ENCODE measurements at regions not wholly inside any gene's neighbourhood (a gene's known extent, or its start where the extent isn't known, plus 50 kb on each side); places are given as distances from the start of the nearest gene placed in this dataset.
"Not testable (repeated sequence)": the region's sequence is repeated elsewhere in the genome, so short reads cannot be mapped to it uniquely, and the experiment has no call there.

DNA sequence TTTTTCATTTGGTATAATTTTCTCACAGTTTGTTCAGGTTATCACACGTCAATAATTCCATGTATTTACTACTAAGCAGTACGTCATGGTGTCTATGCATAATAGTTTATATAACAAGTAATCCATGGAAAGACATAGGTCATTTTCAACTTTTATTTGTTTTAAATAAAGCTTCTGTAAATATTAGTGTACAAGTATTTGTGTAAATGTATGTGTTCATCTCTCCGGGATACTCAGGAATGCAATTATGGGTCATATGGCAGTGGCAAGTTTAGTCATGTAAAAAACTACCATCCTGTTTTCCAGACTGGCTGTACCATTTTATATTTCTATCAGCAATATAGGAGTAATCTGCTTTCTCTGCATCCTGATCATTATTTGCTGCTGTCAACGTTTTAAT, 231.1 kb upstream of the ZNF804A start:
- Histone ChIP-seq H3K27ac (ENCODE audit: low read length) (no peak overlapping the region), H3K27me3 (ENCODE audit: control insufficient read depth, insufficient read depth, low read length) (no peaks in the 10 kb centered on the region), H3K4me1 (ENCODE audit: control insufficient read depth, insufficient read depth, low read length) (no peaks in the 10 kb centered on the region), H3K36me3 (ENCODE audit: control insufficient read depth, insufficient read depth, low read length) (no peaks in the 10 kb centered on the region), H3K4me3 (ENCODE audit: low read length) (no peak overlapping the region), H3K9me3 (ENCODE audit: control insufficient read depth, low read depth, low read length) (no peaks in the 10 kb centered on the region)
- 85% methylated on average over 4 of the region's 4 CpGs for WGBS (ENCODE audit: insufficient coverage, low lambda C conversion rate)
- no peak for DNase-seq

DNA sequence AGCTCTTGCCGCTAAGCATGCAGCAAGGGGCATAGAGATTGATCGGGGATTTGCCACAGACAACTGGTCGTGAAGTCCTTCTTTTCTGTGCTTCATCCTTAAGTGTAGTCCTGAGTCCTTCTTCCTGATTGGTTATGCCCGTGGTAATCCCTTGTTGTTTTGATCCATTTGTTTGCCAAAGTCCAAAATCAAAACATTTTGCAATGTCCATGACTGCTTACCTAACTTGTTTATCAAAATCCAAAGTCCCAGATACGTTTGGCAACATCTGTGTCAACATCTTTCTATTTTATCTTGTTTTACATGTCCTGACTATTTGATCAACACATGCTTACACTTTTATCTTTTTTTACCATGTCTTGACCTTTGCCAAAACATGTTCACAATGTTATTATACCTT, 229.0 kb upstream of the ZNF804A start:
- no peak for DNase-seq
- Histone ChIP-seq H3K9me3 (ENCODE audit: control insufficient read depth, low read depth, low read length) (no peaks in the 10 kb centered on the region), H3K27ac (ENCODE audit: low read length) (no peak overlapping the region), H3K4me1 (ENCODE audit: control insufficient read depth, insufficient read depth, low read length) (no peaks in the 10 kb centered on the region), H3K27me3 (ENCODE audit: control insufficient read depth, insufficient read depth, low read length) (no peaks in the 10 kb centered on the region), H3K36me3 (ENCODE audit: control insufficient read depth, insufficient read depth, low read length) (no peaks in the 10 kb centered on the region), H3K4me3 (ENCODE audit: low read length) (no peak overlapping the region)
- WGBS (ENCODE audit: insufficient coverage, low lambda C conversion rate) = 80% methylated on average over 2 of the region's 5 CpGs

- Histone ChIP-seq H3K4me1 (ENCODE audit: control insufficient read depth, insufficient read depth, low read length) (no peaks in the 10 kb centered on the region), H3K27ac (ENCODE audit: low read length) (no peak overlapping the region), H3K36me3 (ENCODE audit: control insufficient read depth, insufficient read depth, low read length) (no peaks in the 10 kb centered on the region), H3K27me3 (ENCODE audit: control insufficient read depth, insufficient read depth, low read length) (no peaks in the 10 kb centered on the region), H3K4me3 (ENCODE audit: low read length) (no peak overlapping the region), H3K9me3 (ENCODE audit: control insufficient read depth, low read depth, low read length) (no peaks in the 10 kb centered on the region)
- DNase-seq = no peak
Measured at GRCh38 chr2:184370954-184371353, 227.4 kb upstream of the ZNF804A start.

DNA sequence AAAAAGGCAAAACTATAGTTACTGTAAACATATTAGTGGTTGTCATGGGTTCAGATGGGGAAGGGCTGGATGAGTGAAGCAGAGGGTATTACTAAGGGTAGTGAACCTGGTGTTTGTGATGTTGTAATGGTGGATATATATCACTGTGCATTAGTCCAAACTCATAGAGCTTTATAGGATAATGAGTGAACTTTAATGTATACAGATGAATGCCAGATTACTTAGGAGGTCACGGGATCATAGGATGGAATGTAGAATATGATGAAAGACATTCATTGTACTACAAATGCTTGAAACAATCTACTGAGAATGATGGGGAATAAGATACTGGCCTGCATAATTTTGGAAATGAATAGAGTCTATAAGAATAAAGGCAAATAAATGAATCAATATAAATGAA, 226.7 kb upstream of the ZNF804A start:
- WGBS (ENCODE audit: insufficient coverage, low lambda C conversion rate) = no CpG with 5 or more reads among the region's 1 CpG
- no peaks in the 10 kb centered on the region for H3K36me3 ChIP-seq (ENCODE audit: control insufficient read depth, insufficient read depth, low read length)
- no peaks in the 10 kb centered on the region for H3K4me1 ChIP-seq (ENCODE audit: control insufficient read depth, insufficient read depth, low read length)
- no peak overlapping the region for H3K4me3 ChIP-seq (ENCODE audit: low read length)
- H3K9me3 ChIP-seq (ENCODE audit: control insufficient read depth, low read depth, low read length) = no peaks in the 10 kb centered on the region
- H3K27me3 ChIP-seq (ENCODE audit: control insufficient read depth, insufficient read depth, low read length) = no peaks in the 10 kb centered on the region
- no peak overlapping the region for H3K27ac ChIP-seq (ENCODE audit: low read length)
- no peak for DNase-seq

GRCh38 chr2:184372484-184372883, 225.8 kb upstream of the ZNF804A start:
- Histone ChIP-seq H3K4me3 (ENCODE audit: low read length) (no peak overlapping the region), H3K27ac (ENCODE audit: low read length) (no peak overlapping the region), H3K9me3 (ENCODE audit: control insufficient read depth, low read depth, low read length) (no peaks in the 10 kb centered on the region), H3K4me1 (ENCODE audit: control insufficient read depth, insufficient read depth, low read length) (no peaks in the 10 kb centered on the region), H3K36me3 (ENCODE audit: control insufficient read depth, insufficient read depth, low read length) (no peaks in the 10 kb centered on the region), H3K27me3 (ENCODE audit: control insufficient read depth, insufficient read depth, low read length) (no peaks in the 10 kb centered on the region)
- no peak for DNase-seq

- no peak overlapping the region for H3K27ac ChIP-seq (ENCODE audit: low read length)
- H3K36me3 ChIP-seq (ENCODE audit: control insufficient read depth, insufficient read depth, low read length) = no peaks in the 10 kb centered on the region
- H3K4me1 ChIP-seq (ENCODE audit: control insufficient read depth, insufficient read depth, low read length) = no peaks in the 10 kb centered on the region
- H3K27me3 ChIP-seq (ENCODE audit: control insufficient read depth, insufficient read depth, low read length) = no peaks in the 10 kb centered on the region
- no peaks in the 10 kb centered on the region for H3K9me3 ChIP-seq (ENCODE audit: control insufficient read depth, low read depth, low read length)
- H3K4me3 ChIP-seq (ENCODE audit: low read length) = no peak overlapping the region
- no peak for DNase-seq
Measured at GRCh38 chr2:184394642-184395041, 203.7 kb upstream of the ZNF804A start.

- Histone ChIP-seq H3K36me3 (ENCODE audit: control insufficient read depth, insufficient read depth, low read length) (no peaks in the 10 kb centered on the region), H3K4me3 (ENCODE audit: low read length) (no peak overlapping the region), H3K4me1 (ENCODE audit: control insufficient read depth, insufficient read depth, low read length) (no peaks in the 10 kb centered on the region), H3K27ac (ENCODE audit: low read length) (no peak overlapping the region), H3K9me3 (ENCODE audit: control insufficient read depth, low read depth, low read length) (no peaks in the 10 kb centered on the region), H3K27me3 (ENCODE audit: control insufficient read depth, insufficient read depth, low read length) (no peaks in the 10 kb centered on the region)
- DNase-seq = no peak
Measured at GRCh38 chr2:184402381-184402780, 195.9 kb upstream of the ZNF804A start.

- H3K4me3 ChIP-seq (ENCODE audit: low read length); H3K4me1 ChIP-seq (ENCODE audit: control insufficient read depth, insufficient read depth, low read length); H3K36me3 ChIP-seq (ENCODE audit: control insufficient read depth, insufficient read depth, low read length); H3K27me3 ChIP-seq (ENCODE audit: control insufficient read depth, insufficient read depth, low read length); DNase-seq; H3K9me3 ChIP-seq (ENCODE audit: control insufficient read depth, low read depth, low read length); H3K27ac ChIP-seq (ENCODE audit: low read length): not testable (repeated sequence)
- 92% methylated on average over 2 of the region's 7 CpGs for WGBS (ENCODE audit: insufficient coverage, low lambda C conversion rate)
Measured at GRCh38 chr2:184407041-184407630, 191.2 kb upstream of the ZNF804A start.

- WGBS (ENCODE audit: insufficient coverage, low lambda C conversion rate) = no CpG with 5 or more reads among the region's 1 CpG
- DNase-seq = no peak
Measured at GRCh38 chr2:184410160-184410559, 188.2 kb upstream of the ZNF804A start.

DNA sequence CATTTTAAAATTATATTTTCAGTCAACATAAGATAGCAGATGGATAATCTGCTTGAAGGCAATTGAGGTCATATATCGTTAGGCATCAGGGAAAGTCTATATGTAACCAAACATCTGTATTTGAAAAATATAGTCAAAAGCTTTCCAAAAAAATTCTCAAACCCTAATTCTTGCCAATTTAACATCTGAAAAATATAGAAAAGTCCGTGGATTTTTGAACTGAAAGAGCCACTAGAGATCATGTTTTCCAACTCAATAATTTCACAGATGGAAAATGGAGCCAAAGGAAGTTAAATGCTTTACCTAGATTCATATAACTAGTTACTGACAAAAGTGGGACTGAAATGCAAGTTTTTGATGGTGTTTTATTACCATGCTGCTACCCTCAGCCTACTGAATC, 185.1 kb upstream of the ZNF804A start:
- Histone ChIP-seq H3K4me1 (ENCODE audit: control insufficient read depth, insufficient read depth, low read length) (no peaks in the 10 kb centered on the region), H3K36me3 (ENCODE audit: control insufficient read depth, insufficient read depth, low read length) (no peaks in the 10 kb centered on the region), H3K27ac (ENCODE audit: low read length) (no peak overlapping the region), H3K9me3 (ENCODE audit: control insufficient read depth, low read depth, low read length) (no peaks in the 10 kb centered on the region), H3K27me3 (ENCODE audit: control insufficient read depth, insufficient read depth, low read length) (no peaks in the 10 kb centered on the region), H3K4me3 (ENCODE audit: low read length) (no peak overlapping the region)
- WGBS (ENCODE audit: insufficient coverage, low lambda C conversion rate) = 100% methylated on average over 2 of the region's 2 CpGs
- no peak for DNase-seq

More at GRCh38 chr2:184410160-184410559, 188.2 kb upstream of the ZNF804A start:
- no peaks in the 10 kb centered on the region for H3K27me3 ChIP-seq (ENCODE audit: control insufficient read depth, insufficient read depth, low read length)
- H3K4me1 ChIP-seq (ENCODE audit: control insufficient read depth, insufficient read depth, low read length) = no peaks in the 10 kb centered on the region
- no peak overlapping the region for H3K4me3 ChIP-seq (ENCODE audit: low read length)
- H3K36me3 ChIP-seq (ENCODE audit: control insufficient read depth, insufficient read depth, low read length) = no peaks in the 10 kb centered on the region
- H3K9me3 ChIP-seq (ENCODE audit: control insufficient read depth, low read depth, low read length) = no peaks in the 10 kb centered on the region
- no peak overlapping the region for H3K27ac ChIP-seq (ENCODE audit: low read length)

DNA sequence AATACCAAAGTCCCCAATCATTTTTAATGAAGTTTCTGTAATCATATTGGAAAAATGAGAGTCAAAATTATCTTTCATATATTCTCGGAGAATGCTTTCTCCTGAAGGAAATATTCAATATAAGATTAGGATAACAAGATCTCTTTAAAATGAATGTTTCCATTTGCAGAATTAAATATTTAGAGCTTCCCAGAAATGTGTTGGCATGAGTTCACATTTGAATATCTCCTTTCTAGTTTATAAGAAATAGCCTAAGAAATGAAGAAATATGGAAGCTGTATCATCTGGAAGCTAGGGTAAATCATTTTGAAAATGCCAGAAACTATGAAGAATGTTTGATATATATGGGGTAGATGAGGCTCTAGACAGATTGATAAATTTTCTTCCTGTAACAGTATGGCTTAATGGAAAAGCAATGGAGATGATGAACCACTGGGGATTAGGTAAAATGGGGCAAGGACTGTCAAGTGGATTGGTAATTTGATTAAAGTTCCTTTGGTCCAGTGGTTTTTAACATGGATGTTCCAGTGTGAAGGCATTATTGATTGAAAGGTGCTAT, 184.6 kb upstream of the ZNF804A start:
- no peaks in the 10 kb centered on the region for H3K9me3 ChIP-seq (ENCODE audit: control insufficient read depth, low read depth, low read length)
- H3K36me3 ChIP-seq (ENCODE audit: control insufficient read depth, insufficient read depth, low read length) = no peaks in the 10 kb centered on the region
- H3K27ac ChIP-seq (ENCODE audit: low read length) = no peak overlapping the region
- H3K27me3 ChIP-seq (ENCODE audit: control insufficient read depth, insufficient read depth, low read length) = no peaks in the 10 kb centered on the region
- H3K4me3 ChIP-seq (ENCODE audit: low read length) = no peak overlapping the region
- H3K4me1 ChIP-seq (ENCODE audit: control insufficient read depth, insufficient read depth, low read length) = no peaks in the 10 kb centered on the region
- 57% methylated on average over 1 of the region's 1 CpG for WGBS (ENCODE audit: insufficient coverage, low lambda C conversion rate)
- DNase-seq = no peak

All from large intestine (tissue), 3 donors.